B cell (primary cell): ENCODE measurements at regions not wholly inside any gene's neighbourhood (a gene's known extent, or its start where the extent isn't known, plus 50 kb on each side); places are given as distances from the start of the nearest gene placed in this dataset.

Source experiments
- ATAC-seq: fragments of 200-7000 bp; cut with Tn5 transposase; one replicate; pipeline ENCODE4 v1.10.0; 2021; ENCODE audit warnings: low read depth, mild to moderate bottlenecking, moderate number of reproducible peaks, moderate library complexity
- CTCF ChIA-PET: fragments of 350-600 bp; sonication (Branson Sonifier 250); formaldehyde crosslinking; loops from one replicate; lab custom pipeline; 2021; ENCODE audit warnings: antibody characterized with exemption, inconsistent platforms; lab: Charles Lee
- POLR2A ChIA-PET: fragments of 350-600 bp; sonication (Branson Sonifier 250); formaldehyde crosslinking; loops from one replicate; lab custom pipeline; 2021; ENCODE audit warnings: antibody characterized with exemption; lab: Charles Lee
- DNase-seq: peaks from one replicate; pipeline ENCODE4 v3.0.0; 2013
- H2AFZ ChIP-seq: 2 replicates; pipeline ENCODE4 v1.6.1; 2012; ENCODE audit warnings: mild to moderate bottlenecking, low read depth, low read length; ENCODE audit not compliant: insufficient read depth, poor library complexity, severe bottlenecking
- H3K27ac ChIP-seq, 2 donors: 1 replicate in 1 of 2; 2 replicates in 1 of 2; pipeline ENCODE4 v1.5.1; 2012 to 2013; ENCODE audit warnings: low read length in 2 of 2, mild to moderate bottlenecking in 2 of 2, moderate library complexity in 1 of 2
- H3K27me3 ChIP-seq, 4 experiments: fragments of 200-600 bp in 1 of 4; sonication (generic) in 1 of 4; replicated peaks in 1 of 4; 1 replicate in 2 of 4; 2 replicates in 2 of 4; pipeline versions ENCODE4 v1.6.1 to v1.7.0; 2013 to 2016; ENCODE audit warnings: low read length in 3 of 4, mild to moderate bottlenecking in 2 of 4, mixed read lengths in 1 of 4, moderate library complexity in 1 of 4; ENCODE audit not compliant: insufficient read depth in 4 of 4, control insufficient read depth in 3 of 4; ENCODE audit errors: control extremely low read depth in 1 of 4
- H3K36me3 ChIP-seq, 2 experiments: replicated peaks in 1 of 2; 1 replicate in 1 of 2; 2 replicates in 1 of 2; pipeline versions ENCODE4 v1.6.1 to v1.7.1; 2013; ENCODE audit warnings: low read length in 1 of 2; ENCODE audit not compliant: insufficient read depth in 2 of 2, control insufficient read depth in 1 of 2; ENCODE audit errors: control extremely low read depth in 1 of 2, extremely low read depth in 1 of 2
- H3K4me1 ChIP-seq, 2 donors: fragments of 200-600 bp in 1 of 2; sonication (generic) in 1 of 2; 1 replicate in 1 of 2; 2 replicates in 1 of 2; pipeline versions ENCODE4 v1.5.1 to v1.6.1; 2013 to 2017; ENCODE audit warnings: low read length in 2 of 2; ENCODE audit not compliant: control insufficient read depth in 2 of 2, insufficient read depth in 2 of 2
- H3K4me2 ChIP-seq: replicated peaks from 2 replicates; pipeline ENCODE3; 2012; ENCODE audit warnings: mild to moderate bottlenecking, low read depth, low read length; ENCODE audit not compliant: poor library complexity, severe bottlenecking
- H3K4me3 ChIP-seq, 5 experiments: fragments of 200-600 bp in 1 of 5; sonication (generic) in 1 of 5; 1 replicate in 3 of 5; 2 replicates in 2 of 5; pipeline versions ENCODE4 v1.5.1 to v1.7.0; 2011 to 2016; ENCODE audit warnings: low read length in 4 of 5, mild to moderate bottlenecking in 4 of 5, low read depth in 2 of 5, control low read depth in 1 of 5, moderate library complexity in 1 of 5; ENCODE audit not compliant: insufficient read depth in 1 of 5; ENCODE audit errors: control extremely low read depth in 1 of 5, extremely low read depth in 1 of 5
- H3K79me2 ChIP-seq: fragments of 200-600 bp; sonication (generic); one replicate; pipeline ENCODE4 v1.6.0; 2016; ENCODE audit warnings: low read length; ENCODE audit not compliant: control insufficient read depth, insufficient read depth
- H3K9ac ChIP-seq: fragments of 200-600 bp; sonication (generic); 2 replicates; pipeline ENCODE4 v1.6.1; 2017; ENCODE audit warnings: mild to moderate bottlenecking, low read length, moderate library complexity
- H3K9me3 ChIP-seq, 3 donors: one replicate each; pipeline versions ENCODE4 v1.6.1 to v1.7.1; 2013; ENCODE audit warnings: low read length in 2 of 3; ENCODE audit not compliant: control insufficient read depth in 2 of 3, insufficient read depth in 1 of 3; ENCODE audit errors: control extremely low read depth in 1 of 3
- H4K20me1 ChIP-seq: 2 replicates; pipeline ENCODE4 v1.6.0; 2012; ENCODE audit warnings: mild to moderate bottlenecking, low read length; ENCODE audit not compliant: insufficient read depth, control insufficient read depth, poor library complexity, severe bottlenecking
- H3K27ac Mint-ChIP-seq: one replicate; pipeline ENCODE4 v1.8.0; 2021; ENCODE audit warnings: mixed read lengths
- H3K27me3 Mint-ChIP-seq: one replicate; pipeline ENCODE4 v1.8.0; 2021; ENCODE audit warnings: mixed read lengths
- H3K4me1 Mint-ChIP-seq: one replicate; pipeline ENCODE4 v1.8.0; 2021; ENCODE audit warnings: mixed read lengths
- H3K4me3 Mint-ChIP-seq: one replicate; pipeline ENCODE4 v1.8.0; 2021; ENCODE audit warnings: mixed read lengths
- H3K9me3 Mint-ChIP-seq: one replicate; pipeline ENCODE4 v1.8.0; 2022; ENCODE audit warnings: mixed read lengths; ENCODE audit not compliant: insufficient read depth
- EZH2 ChIP-seq: IDR thresholded peaks from 2 replicates; pipeline ENCODE4 v1.6.1; 2012; ENCODE audit warnings: borderline replicate concordance, low read depth, mild to moderate bottlenecking, moderate library complexity, low read length; ENCODE audit not compliant: insufficient read depth, poor library complexity, severe bottlenecking
- WGBS: methylation state at CpG from one replicate; pipeline ENCODE4 v1.1.5; 2013; ENCODE audit warnings: missing lambda C conversion rate; ENCODE audit not compliant: insufficient coverage; 5-methylcytosine and 5-hydroxymethylcytosine counted together
- intact Hi-C: fragments of 100-400 bp; cut with micrococcal nuclease; formaldehyde crosslinking; loops from one replicate; pipeline ENCODE4 v1.10.0; 2022
- TF ChIP-seq, protein P1 (sequence below): fragments of 200-600 bp; IDR thresholded peaks from one replicate; pipeline ENCODE4 v1.8.0; 2022; ENCODE audit warnings: antibody characterized with exemption, mild to moderate bottlenecking

DNA sequence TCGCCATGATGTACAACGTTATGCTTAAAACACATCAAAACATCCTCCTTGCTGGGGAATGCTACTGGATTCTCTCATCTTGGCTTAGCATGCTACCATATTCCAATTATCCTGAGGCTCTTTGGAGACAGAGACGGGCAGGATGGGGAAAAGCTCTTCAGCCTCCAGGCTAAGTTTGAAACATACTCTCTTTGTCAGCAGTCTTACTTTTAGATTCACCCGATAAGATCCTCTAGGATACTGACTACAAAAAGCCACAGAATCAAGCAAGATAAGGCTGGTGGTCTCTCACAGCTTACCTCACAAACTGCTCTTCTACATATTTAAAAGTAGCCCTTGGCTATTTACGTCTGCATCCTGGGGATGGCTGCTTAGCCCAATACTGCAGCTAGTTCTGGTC lies 72.8 kb upstream of the LRCH1 start:
- Mint-ChIP-seq H3K27me3 (peaks cover 18% of the 10 kb centered on the region), H3K4me1 (no peaks in the 10 kb centered on the region), H3K9me3 (peaks cover 11% of the 10 kb centered on the region), H3K27ac (no peak overlapping the region), H3K4me3 (no peak overlapping the region)
- Histone ChIP-seq H3K4me3 (no peak overlapping the region), H3K9me3 (peaks cover 10 to 28% (median 24%) of the 10 kb centered on the region in 3 donors), H3K4me2 (no peak overlapping the region), H3K4me1 (no peaks in the 10 kb centered on the region), H2AFZ (no peak overlapping the region), H3K36me3 (no peaks in the 10 kb centered on the region), H3K27ac (no peak overlapping the region), H3K27me3 (no peaks in the 10 kb centered on the region), H4K20me1 (no peaks in the 10 kb centered on the region), H3K79me2 (no peaks in the 10 kb centered on the region), H3K9ac (no peak overlapping the region)
- DNase-seq (no peak), ATAC-seq (no peak)
- no peak for TF ChIP-seq EZH2
- TF ChIP-seq, protein P1, sequence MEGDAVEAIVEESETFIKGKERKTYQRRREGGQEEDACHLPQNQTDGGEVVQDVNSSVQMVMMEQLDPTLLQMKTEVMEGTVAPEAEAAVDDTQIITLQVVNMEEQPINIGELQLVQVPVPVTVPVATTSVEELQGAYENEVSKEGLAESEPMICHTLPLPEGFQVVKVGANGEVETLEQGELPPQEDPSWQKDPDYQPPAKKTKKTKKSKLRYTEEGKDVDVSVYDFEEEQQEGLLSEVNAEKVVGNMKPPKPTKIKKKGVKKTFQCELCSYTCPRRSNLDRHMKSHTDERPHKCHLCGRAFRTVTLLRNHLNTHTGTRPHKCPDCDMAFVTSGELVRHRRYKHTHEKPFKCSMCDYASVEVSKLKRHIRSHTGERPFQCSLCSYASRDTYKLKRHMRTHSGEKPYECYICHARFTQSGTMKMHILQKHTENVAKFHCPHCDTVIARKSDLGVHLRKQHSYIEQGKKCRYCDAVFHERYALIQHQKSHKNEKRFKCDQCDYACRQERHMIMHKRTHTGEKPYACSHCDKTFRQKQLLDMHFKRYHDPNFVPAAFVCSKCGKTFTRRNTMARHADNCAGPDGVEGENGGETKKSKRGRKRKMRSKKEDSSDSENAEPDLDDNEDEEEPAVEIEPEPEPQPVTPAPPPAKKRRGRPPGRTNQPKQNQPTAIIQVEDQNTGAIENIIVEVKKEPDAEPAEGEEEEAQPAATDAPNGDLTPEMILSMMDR: no peak
- CTCF ChIA-PET: interaction anchor here (1.2 to 2.5 kb wide), 2 partner anchors 11 to 72 kb away, joined by 4 to 6 read pairs; no protein-coding TSS in a partner anchor
- WGBS: 96% methylated on average over 5 of the region's 5 CpGs
- intact Hi-C loops: no loop called here
- POLR2A ChIA-PET: no interaction called here

DNA sequence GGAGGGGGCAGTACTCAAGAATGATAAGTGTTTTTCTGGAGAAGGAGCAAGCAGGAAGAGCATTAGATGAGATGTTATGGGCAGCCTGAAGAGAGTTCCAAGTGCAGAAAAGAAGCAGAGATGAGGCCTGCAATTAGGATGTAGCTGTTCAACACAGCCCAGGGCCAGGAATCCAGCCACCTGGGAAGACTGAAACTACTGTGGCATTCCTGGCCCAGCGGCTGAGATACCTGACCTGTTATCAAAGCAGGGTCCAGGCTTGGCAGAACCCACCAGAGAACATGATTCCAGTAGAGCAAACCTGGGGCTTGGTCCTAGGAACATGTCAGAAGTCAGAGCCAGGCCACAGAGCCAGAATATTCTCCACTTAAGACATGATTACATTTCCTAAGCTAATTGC lies 73.3 kb upstream of the LRCH1 start:
- Histone ChIP-seq H3K4me2 (no peak overlapping the region), H3K79me2 (no peaks in the 10 kb centered on the region), H3K27ac (no peak overlapping the region), H3K9me3 (peaks cover 8 to 24% (median 20%) of the 10 kb centered on the region in 3 donors), H3K27me3 (no peaks in the 10 kb centered on the region), H2AFZ (no peak overlapping the region), H3K4me1 (no peaks in the 10 kb centered on the region), H4K20me1 (no peaks in the 10 kb centered on the region), H3K36me3 (no peaks in the 10 kb centered on the region), H3K4me3 (no peak overlapping the region), H3K9ac (no peak overlapping the region)
- no peak overlapping the region for H3K4me3 Mint-ChIP-seq
- TF ChIP-seq, protein P1: no peak
- H3K27me3 Mint-ChIP-seq: peaks cover 18% of the 10 kb centered on the region
- intact Hi-C loops: no loop called here
- ChIA-PET CTCF (interaction anchor here (1.1 to 2.5 kb wide), 3 partner anchors 12 to 72 kb away, joined by 4 to 6 read pairs (median 4); no protein-coding TSS in a partner anchor), POLR2A (no interaction called here)
- WGBS: 92% methylated on average over 1 of the region's 1 CpG
- no peak overlapping the region for H3K27ac Mint-ChIP-seq
- H3K9me3 Mint-ChIP-seq: peaks cover 7% of the 10 kb centered on the region
- ATAC-seq (no peak), DNase-seq (no peak)
- no peaks in the 10 kb centered on the region for H3K4me1 Mint-ChIP-seq
